NCI-H2029 (cell line): ENCODE measurements at regions not wholly inside any gene's neighbourhood (a gene's known extent, or its start where the extent isn't known, plus 50 kb on each side); places are given as distances from the start of the nearest gene placed in this dataset.
A peak's percentile ranks its signal among the peaks of the same experiment; 100 is the strongest.
"Not testable (repeated sequence)": the region's sequence is repeated elsewhere in the genome, so short reads cannot be mapped to it uniquely, and the experiment has no call there.

Source experiments
- DNase-seq: peaks from one replicate; lab custom pipeline; 2025; lab: John Stamatoyannopoulos, UW

- no peak for DNase-seq
Measured at GRCh38 chr4:96429657-96430056, 589.8 kb downstream of the PDHA2 start.

DNA sequence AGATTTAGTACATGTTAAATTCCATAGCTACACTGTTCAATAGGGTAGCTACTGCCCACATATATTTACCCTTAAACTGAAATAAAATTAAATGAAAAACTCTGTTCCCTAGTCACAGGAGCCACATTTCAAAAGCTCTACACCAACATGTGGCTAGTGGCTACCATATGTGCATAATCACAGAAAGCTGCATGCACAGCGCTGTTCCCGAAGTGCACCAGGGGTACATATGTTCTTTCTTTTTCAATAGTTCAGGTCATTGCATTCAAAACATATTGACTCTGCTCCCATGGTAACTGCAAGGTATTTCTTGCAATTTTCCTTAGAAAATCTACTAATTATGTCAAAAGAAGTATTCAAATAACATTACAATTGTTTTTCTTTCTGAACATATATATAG is 591.2 kb downstream of the PDHA2 start:
- no peak for DNase-seq

DNA sequence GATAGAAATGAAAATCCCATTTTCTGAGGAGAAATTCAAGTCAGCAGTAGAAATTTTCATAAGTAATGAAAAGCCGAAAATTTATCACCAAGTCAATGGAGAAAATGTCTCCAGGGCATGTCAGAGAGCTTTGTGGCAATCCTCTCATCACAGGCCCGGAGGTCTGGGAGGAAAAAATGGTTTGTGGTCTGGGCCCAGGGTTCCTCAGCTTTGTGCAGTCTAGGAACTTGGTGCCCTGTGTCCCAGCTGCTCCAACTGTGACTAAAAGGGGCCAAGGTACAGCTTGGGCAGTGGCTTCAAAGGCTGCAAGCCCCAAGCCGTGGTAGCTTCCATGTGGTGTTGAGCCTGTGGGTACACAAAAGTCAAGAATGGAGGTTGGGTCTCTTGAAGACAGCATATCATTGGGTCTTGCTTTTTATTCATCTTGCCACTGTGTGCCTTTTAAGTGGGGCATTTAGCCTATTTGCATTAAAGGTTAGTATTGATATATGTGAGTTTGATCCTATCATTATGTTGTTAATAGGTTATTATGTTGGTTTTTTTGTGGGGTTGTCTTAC is 608.5 kb downstream of the PDHA2 start:
- DNase-seq: no peak

- DNase-seq: no peak
Measured at GRCh38 chr4:96455045-96455720, 615.3 kb downstream of the PDHA2 start.

GRCh38 chr4:96458031-96458430 is 618.1 kb downstream of the PDHA2 start:
- DNase-seq: not testable (repeated sequence)

DNA sequence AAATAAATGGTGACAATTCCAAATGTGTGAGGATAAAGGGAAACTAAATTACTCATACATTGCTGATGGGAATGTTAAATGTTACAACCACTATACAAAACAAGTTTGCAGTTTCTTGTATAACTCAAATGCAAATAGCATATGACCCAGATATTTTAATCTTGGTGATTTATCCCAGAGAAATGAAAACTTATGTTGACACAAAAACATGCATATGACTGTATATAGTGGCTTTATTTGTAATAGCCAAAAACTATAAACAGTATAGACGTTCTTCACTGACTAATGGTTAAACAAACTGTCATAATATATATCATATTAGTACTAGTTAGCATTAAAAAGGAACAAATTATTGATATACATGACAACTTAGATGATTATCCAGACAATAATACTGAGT is 619.2 kb downstream of the PDHA2 start:
- DNase-seq: no peak

GRCh38 chr4:96465834-96466233 is 625.9 kb downstream of the PDHA2 start:
- no peak for DNase-seq

DNA sequence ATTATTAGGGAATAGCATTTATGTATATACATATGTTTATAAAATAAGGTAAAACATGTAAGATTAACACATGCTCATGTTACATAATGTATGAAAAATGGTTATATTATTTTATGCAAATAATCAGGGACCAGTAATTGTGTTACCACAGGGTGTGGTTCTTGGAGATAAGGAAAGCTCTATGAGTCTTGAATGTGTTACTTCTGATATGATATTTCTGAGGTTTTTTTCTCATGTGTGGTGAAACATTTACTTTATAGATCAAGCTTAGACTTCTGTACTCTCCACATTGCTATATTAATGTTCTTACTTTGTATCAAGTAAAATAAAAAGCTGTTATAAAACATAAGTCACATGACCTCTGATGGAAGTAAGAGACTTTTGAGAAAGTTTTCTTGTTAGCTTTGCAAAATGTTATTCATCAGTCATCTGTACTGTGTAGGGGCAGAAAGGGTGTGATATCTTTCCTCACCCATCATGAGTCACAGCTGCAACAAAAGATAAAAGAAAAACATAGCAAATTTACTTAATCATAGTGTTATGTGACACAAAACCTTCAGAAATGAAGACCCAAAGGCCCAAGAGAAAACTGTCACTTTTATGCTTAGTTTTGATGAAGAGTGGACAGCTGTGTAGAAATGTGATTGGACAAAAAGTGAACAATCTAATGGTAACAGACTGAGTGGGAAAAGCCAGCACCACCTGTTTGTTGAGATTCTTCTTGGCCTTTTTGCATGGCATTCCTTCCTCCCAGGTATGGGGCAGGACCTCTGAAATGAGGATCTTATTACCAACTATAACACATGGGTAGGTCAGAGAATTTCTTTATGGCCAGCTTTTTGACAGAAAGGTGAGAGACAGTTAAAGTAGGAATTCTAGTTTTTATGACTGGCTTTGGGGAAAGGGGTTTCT is 632.3 kb downstream of the PDHA2 start:
- no peak for DNase-seq

GRCh38 chr4:96473246-96473645 is 633.4 kb downstream of the PDHA2 start:
- DNase-seq: no peak

DNA sequence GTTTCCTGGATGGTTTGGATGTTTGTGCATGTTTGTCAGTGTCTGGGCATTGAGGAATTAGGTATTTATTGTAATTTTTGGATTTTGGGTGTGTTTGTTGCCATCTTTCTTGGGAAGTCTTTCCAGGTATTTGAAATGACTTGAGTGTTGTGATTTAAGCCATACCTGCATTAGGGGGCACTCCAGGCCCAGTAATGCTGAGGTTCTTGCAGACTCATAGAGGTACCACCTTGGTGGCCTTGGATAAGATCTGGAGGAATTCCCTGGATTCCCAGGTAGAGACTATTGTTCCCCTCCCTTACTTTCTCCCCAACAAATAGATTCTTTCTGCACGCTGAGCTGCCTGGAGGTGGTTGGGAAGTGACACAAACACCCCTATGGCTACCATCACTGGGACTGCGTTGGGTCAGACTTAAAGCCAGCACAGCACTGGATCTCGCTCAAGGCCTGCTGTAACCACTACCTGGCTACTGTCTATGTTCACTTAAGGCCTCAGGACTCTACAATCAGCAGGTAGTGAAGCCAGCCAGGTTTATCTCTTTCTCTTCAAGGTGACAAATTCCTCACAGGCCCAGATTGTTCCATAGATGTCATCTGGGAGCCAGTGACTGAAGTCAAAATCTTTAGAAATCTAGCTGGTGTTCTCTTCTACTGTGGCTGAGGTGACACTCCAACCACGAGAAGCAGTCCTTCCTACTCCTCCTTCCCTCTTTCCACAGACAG is 643.6 kb downstream of the PDHA2 start:
- no peak for DNase-seq

GRCh38 chr4:96486563-96486962 is 646.7 kb downstream of the PDHA2 start:
- DNase-seq: no peak

DNA sequence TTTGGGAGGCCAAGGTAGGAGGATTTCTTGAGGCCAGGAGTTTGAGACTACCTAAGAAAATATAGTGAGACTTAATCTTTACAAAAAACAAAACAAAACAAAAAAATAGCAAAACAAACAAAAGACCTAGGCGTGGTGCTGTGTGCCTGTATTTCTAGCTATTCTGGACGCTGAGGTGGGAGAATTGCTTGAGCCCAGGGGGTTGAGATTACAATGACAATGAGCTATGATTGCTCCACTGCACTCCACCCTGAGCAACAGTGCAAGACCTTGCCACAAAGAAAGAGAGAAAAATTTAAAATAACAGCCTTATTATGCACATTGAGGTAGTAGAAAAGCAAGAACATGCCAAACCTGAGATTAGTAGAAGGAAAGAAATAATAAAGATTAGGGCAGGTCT is 657.7 kb downstream of the PDHA2 start:
- no peak for DNase-seq

DNA sequence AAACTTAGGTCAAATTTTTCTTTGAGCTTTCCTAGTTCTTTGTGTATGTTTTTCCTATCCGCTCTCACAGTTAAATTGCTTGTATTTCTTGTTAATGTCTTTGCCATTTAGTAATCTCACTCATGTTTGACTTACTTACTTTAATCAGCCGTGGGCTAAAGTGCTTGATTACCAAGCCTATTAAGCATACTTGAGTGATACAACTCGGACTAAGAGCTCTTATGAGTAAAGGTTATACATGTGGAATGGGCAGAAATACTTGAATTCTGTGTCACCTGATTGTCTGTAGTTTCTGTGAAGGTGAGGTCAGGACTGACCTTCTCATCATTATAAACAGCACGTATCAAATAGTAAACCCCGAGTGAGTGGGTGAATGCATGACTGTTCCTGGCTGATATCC is 664.5 kb downstream of the PDHA2 start:
- DNase-seq: no peak

DNA sequence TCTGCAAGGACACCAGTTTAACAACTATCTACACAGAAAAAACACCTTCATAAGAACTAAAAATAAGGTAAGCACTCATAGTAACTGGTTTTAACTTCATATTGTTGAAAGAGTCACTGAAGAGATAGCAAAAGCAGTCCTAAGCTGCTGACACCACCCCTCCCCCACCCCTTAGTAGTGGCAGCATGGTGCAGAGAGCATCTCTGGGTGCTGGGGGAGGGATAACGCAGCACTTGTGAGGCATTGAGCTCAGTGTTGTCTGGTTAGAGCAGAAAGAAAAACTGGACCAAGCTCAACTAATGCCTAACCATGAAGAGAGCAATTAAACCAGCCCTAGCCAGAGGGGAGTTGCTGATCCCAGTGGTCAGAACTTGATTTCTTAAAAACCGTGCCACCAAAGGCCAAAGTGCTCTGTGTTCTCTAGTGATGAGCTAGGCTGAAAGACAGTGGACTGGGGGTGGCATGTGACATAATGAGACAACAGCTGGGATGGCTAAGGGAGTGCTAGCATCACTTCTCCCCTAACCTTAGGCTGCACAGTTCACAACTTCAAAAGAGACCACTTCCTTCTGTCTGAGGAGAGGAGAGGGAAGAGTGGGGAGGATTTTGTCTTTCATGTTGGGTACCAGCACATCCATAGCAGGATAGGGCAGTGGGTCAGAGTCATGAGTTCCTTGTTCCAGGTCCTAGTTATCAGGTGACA is 669.3 kb downstream of the PDHA2 start:
- no peak for DNase-seq

DNA sequence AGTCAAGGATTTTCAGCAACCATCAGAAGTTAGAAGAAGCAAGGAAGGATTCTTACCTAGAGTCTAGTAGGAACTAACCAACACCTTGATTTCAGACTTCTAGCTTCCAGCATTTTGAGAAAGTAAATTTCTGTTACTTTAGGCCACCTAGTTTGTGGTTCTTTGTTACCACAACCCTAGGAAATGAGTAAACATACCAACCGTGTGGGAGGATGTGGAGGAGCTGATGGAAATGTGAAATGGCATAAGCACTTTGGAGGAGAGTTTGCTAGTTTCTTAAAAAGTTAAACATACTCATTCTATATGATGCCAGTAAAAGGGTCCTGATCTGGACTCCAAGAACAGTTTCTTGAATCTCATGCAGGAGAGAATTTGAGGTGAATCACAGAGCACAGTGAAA is 679.4 kb downstream of the PDHA2 start:
- DNase-seq: no peak

DNA sequence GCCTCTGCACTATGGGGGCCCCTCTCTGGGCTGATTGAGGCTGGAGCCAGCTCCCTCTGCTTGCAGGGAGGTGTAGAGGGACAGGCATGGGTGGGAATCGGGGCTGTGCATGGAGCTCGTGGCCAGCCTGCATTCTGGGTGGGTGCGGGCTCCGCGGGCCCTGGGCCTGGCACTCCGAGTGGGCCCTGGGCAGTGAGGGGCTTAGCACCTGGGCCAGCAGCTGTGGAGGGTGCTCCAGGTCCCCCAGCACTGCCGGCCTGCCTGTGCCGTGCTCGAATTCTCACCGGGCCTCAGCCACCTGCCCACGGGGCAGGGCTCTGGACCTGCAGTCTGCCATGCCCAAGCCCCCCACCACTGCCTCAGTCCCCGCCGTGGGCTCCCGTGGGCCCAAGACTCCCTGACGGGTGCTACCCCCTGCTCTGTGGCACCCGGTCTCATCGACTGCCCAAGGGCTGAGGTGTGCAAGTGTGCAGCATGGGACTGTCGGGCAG is 681.2 kb downstream of the PDHA2 start:
- DNase-seq: no peak

DNA sequence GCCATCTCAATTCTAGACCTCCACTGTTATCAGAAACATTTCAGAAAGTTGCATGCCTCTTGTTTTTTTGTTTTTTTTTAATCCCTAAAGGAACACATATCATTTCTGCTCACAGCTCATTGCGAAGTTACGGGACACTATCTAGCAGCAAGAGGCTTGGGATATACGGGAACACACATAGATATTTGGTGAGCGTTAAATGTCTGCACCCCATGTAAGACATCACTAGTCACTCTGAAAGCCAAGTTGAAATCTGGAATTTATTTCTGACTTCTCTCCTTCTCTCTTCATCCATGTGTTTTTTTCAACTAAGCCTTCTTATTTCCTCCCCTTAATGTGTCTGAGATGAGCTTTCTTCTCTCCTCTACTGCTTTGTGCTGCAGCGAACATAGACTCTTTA is 683.7 kb downstream of the PDHA2 start:
- no peak for DNase-seq

GRCh38 chr4:96524311-96524875 is 684.5 kb downstream of the PDHA2 start:
- DNase-seq: no peak

DNA sequence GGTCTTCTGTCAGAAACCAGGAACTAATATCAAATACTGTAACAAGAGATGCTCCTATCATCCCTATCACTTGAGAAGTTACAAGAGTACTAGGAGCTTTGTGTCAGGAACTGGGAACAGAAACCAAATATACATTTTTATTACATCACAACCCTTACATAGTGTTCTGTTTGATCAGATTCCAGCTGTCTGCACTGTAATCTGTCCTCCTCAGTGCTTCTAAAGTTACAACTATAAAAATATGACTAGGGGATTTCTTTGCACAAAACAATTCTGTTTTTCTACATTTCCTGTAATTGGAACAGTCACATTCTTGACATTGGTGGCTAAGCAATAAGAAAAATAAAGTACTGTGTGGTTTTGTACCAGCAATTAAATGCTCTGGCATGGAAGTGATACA is 686.0 kb downstream of the PDHA2 start:
- DNase-seq: peak; percentile 47

GRCh38 chr4:96526625-96527024 is 686.7 kb downstream of the PDHA2 start:
- DNase-seq: no peak

DNA sequence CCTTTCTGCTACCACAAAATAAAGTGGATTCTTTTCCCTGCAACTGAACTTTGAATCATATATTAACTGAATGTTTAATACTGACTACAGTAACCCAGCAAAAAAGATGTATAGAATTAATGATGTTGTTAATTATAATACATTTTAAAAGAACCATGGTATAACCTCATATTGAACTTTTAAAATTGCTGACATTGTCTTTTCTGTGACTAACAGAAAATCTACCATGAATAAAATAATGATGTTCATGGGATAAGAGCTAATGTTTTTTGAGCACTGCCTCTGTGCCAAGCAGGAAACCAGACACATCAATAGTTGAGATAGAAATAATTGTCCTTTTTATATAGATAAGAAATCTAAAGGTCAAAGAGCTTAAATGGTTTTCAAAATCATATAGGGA is 691.9 kb downstream of the PDHA2 start:
- DNase-seq: no peak
